HG03280 (cell line): ENCODE measurements at regions not wholly inside any gene's neighbourhood (a gene's known extent, or its start where the extent isn't known, plus 50 kb on each side); places are given as distances from the start of the nearest gene placed in this dataset.
"Not testable (repeated sequence)": the region's sequence is repeated elsewhere in the genome, so short reads cannot be mapped to it uniquely, and the experiment has no call there.

Experiments
- ATAC-seq: cut with Tn5 transposase; IDR thresholded peaks from one replicate; pipeline ENCODE4 v1.9.1; 2021; ENCODE audit warnings: mild to moderate bottlenecking, moderate library complexity; ENCODE audit not compliant: unreplicated experiment

GRCh38 chr11:41519696-41520095, 60.2 kb upstream of the LRRC4C start:
- no peak for ATAC-seq

DNA sequence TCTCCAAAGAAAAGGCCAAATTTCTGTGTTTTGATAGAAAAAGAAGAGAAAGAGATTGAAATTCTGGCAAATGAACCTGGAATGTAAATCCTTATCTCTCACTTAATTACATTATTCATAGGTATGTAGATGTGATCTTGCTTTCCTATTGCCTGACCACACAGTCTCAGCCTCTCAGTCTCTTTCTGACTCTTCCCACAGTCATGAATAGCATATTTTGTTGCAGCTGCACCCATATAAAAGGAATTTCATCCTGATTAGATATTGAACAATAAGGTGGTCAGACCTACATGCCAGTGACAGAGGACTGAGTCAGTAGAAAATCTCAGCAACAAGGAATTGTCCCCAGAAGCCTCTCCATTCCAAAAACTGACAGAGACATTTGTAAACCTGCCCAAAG, 62.9 kb upstream of the LRRC4C start:
- no peak for ATAC-seq

DNA sequence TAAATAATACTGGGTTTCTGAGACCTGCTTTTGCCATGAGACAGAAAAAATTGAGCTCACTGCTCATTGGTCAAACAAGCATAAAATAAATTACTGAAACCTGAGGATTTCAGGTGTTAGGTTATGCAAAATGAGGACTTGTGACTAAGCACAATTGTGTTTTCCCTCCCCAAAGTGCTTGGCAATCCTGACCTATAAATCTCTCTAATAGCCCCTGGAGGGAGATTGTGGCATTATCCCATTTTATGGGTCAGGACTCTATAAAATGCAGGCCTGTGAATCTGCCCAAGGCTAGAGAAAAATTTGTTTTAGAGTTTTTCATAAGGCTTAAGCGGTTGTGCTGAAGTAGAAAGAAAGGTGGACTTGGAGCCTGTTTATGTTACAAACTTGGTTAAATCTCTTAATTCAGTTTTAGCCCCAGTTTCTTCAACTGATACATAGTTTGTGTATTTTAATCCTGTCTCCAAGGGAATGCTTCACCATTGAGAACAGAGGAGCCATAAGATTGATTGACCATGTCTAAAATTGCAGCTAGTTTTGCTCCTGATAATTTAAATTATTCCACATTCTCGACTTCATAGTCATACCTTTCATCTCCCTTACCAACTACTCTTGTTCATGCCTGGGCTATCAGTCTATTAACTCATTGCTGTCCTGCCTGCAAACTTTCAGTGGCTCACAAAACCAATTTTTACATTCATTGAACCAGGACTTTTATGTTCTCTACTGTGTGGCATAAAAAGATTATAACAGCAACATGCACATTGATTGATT, 63.6 kb upstream of the LRRC4C start:
- ATAC-seq: no peak

GRCh38 chr11:41527530-41527929, 68.1 kb upstream of the LRRC4C start:
- no peak for ATAC-seq

DNA sequence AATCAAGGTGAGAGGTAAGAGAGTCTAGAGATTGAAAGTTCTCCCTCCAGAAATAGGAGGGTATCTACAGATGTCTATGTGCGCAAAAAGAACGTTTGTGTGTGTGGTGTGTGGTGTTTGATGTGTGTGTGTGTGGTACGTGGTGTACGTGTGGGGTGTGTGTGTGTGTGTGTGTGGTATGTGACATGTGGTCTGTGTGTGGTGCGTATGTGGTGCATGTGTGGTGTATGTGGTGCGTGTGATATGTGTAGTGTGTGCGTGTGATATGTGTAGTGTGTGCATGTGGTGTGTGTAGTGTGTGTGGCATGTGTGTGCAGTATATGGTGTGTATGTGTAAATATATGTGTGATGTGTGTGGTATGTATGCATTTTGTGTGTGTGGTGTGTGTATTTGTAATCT, 73.0 kb upstream of the LRRC4C start:
- no peak for ATAC-seq

DNA sequence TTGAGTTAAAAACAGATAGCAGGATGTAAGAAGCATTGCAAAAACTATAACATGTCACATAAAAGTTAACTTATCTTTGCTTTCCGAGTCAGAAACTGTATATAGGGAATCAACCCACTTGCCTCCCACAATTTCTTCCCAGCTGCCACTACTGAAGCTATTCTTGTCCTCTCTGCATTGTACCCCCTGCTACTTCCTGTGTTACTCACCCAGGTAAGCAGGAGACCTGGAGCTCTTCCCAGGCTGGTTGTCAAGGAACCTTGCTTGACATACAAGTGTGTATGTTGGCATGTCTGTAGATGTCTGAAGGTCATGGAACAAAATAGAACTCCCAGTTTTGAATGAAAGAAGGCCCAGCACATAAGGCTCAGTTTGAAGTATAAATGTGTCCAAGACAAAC, 74.3 kb upstream of the LRRC4C start:
- ATAC-seq: no peak

DNA sequence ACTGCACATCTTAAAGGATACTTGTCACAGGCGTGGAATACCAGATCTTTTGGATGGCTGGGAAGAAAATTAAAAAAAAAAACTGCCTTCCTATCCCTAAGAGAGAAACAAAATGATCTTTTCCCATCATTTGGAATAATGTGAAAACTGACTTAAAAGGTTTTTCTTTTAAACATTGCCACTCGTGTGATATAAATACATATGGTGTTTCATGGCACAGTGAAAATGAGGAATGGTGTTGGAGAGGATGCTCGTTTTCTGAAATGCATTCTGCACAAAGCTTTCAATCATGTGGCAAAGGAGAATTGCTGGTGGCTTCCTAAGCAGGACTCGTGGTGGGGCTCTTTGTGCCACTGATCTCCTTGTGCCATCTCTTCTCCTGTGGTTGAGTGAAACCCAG, 74.9 kb upstream of the LRRC4C start:
- ATAC-seq: no peak

GRCh38 chr11:41534861-41535260, 75.4 kb upstream of the LRRC4C start:
- no peak for ATAC-seq

DNA sequence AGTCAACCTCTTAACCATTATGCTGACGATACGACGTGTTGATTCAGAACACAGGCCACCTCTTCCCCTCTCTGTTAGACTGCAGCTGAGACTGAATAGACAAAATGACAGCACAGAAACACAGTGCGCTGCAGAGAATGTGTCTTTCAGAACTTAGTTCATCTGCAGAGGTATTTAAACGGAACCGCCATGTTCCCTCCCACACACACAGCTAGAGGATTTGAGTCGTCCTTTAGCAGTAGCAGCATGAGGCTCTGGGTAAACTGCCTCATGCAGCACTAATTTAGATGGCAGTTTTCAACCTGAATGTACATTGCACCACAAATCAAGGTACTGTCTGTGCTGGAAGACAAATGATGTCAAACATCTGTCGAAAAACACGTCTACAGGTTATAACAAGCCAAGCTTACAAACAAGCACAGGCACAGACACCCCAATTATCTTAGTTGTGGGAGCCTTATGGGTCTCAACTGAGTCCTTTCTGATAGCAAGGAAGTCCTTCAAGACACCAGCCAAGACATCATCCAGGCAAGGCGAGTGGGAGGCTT, 76.6 kb upstream of the LRRC4C start:
- no peak for ATAC-seq

DNA sequence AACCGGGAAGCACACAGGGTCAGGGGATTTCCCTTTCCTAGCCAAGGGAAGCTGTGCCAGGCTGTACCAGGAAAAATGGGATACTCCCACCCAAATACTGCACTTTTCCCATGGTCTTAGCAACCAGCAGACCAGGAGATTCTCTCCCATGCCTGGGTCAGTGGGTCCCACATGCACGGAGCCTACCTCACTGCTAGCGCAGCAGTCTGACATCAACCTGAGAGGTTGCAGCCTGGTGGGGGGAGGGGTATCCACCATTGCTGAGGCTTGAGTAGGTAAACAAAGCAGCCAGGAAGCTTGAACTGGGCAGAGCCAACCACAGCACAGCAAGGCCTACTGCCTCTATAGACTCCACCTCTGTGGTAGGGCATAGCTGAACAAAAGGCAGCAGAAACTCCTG, 85.5 kb upstream of the LRRC4C start:
- not testable (repeated sequence) for ATAC-seq

DNA sequence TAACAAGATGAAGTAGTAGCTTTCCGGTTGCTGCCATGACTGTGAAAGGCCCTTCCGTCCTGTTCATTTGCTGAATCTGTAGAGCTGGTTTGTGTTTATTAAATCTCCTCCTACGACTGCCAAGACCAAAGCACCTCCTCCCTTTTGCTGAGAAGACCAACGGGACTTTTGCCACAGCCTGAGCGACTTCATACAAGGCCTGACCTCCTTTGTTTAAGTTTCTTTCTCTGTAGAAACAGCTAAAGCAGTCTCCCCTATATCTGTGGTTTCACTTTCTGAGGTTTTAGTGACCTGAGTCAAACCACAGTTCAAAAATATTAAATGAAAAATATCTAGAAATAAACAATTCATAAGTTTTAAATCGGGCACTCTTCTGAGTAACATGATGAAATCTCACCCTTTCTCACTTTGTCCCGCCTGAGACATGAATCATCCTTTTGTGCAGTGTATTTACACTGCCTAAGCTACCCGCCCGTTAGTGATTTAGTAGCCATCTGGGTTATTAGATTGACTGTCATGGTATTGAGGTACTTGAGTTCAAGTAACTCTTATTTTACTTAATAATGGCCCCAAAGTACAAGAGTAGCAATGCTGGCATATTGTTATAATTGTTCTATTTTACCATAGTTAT, 119.1 kb upstream of the LRRC4C start:
- ATAC-seq: no peak

DNA sequence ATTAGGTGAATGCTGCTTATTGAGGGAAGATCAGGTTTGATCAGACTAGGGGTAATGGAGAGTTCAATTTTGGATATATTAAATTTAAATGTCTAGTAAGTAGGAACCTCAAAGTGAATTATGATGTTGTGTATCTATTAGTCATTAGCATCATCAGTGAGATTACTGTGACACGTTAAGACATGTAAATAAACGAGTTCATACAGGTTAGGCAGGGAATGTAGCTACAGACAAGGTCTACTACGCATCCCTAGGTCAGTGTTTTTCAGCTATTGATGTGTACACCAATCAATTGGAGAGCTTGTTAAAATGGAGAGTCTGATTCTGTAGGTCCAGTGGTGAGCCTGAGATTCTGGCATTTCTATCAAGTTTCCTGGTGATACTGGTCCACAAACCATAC, 120.1 kb upstream of the LRRC4C start:
- no peak for ATAC-seq

GRCh38 chr11:41609511-41609910, 150.1 kb upstream of the LRRC4C start:
- no peak for ATAC-seq

GRCh38 chr11:41612415-41612814, 153.0 kb upstream of the LRRC4C start:
- ATAC-seq: no peak

GRCh38 chr11:41613326-41613725, 153.9 kb upstream of the LRRC4C start:
- no peak for ATAC-seq

DNA sequence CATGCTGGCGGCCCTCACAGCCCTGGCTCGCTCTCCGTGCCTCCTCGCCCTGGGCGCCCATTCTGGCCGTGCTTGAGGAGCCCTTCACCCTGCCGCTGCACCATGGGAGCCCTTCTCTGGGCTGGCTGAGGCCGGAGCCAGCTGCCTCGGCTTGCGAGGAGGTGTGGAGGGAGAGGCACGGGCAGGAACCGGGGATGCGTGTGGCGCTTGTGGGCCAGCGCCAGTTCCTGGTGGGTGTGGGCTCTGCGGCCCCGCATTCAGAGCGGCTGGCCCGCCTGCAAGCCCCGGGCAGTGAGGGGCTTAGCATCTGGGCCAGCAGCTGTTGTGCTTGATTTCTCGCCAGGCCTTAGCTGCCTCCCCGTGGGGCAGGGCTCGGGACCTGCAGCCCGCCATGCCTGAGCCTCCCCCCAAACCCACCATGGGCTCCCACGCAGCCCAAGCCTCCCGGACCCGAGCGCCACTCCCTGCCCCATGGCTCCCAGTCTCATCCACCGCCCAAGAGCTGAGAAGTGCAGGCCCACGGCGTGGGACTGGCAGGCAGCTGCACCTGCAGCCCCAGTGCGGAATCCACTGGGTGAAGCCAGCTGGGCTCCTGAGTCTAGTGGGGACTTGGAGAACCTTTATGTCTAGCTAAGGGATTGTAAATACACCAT, 163.4 kb upstream of the LRRC4C start:
- no peak for ATAC-seq

DNA sequence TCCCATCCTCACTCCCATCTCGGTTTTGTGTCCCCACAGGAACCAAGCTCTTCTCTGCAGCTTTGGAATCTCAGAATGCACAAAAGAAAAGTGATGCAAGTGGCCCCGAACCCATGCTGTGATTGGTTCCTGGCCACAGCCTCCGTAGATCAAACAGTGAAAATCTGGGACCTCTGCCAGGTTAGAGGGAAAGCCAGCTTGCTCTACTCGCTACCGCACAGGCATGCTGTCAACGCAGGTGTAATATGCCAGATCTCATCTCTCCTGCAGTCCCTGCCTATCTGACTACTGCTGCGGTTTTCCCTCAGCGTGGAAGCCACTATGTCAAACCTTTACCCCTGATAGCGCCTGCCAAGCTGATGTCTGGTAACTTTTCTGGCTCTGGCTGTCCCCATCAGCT, 200.5 kb upstream of the LRRC4C start:
- ATAC-seq: no peak

DNA sequence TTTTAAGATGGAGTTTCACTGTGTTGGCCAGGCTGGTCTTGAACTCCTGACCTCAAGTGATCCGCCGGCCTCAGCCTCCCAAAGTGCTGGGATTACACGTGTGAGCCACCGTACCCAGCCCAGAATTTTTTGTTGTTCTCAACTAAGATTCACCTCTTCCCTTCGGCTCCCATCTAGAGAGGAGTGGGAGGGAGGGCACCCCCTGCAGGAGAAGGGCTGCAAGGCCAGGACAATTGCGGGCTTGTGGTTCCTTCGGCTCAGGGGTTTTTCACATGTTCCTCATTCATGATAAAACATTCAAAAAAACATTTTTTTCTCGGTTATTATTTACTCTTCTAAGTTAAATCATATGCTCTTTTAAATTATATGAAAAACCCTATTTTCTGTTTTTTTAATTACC, 201.1 kb upstream of the LRRC4C start:
- no peak for ATAC-seq

DNA sequence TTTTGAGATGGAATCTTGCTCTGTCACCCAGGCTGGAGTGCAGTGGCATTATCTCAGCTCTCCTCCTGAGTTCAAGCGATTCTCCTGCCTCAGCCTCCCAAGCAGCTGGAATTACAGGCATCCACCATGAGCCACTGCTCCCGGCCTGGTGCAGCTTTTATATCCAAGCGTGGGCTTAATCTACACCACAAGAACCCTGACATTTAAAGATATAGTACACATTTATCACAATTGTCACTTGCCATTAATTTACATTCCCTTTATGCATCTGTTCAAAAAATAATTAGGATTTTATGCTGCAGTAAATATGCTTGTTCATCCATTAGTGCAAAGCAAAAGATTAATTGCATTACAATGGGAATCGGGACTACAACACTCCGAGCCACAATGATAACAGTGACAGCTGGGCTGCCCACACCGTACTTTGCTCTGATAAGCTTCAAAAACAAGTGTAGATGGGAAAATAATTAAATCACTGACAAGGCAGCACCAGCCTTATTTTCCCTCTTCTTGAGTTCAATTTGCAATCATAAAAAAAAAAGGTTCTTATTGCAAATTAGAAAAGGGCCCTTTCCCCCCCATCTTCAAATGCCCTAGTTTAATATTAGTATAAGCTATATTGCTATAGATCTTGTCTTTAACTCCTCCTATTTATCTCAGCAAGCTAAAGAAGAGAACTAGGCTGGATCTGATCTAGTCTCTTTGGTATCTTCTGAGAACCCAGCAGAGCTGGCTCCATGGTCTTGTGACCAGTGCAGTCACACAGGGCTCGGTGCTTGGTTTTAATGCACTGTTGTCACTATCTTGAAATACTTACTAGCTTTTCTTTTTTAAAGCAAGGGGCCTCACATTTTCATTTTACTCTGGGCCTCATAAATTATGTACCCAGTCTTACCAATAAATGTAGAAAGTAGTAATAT, 206.2 kb upstream of the LRRC4C start:
- ATAC-seq: no peak

- no peak for ATAC-seq
Measured at GRCh38 chr11:41666951-41667653, 207.7 kb upstream of the LRRC4C start.
